ENCODE measurements at regions not wholly inside any gene's neighbourhood (a gene's known extent, or its start where the extent isn't known, plus 50 kb on each side); places are given as distances from the start of the nearest gene placed in this dataset.

GRCh38 chr7:16344927-16345326 lies 76.4 kb downstream of the CRPPA start:
- Histone ChIP-seq H3K36me3 (replicated peaks) (no peaks in the 10 kb centered on the region), H3K27ac (no peak overlapping the region), H3K4me3 (ENCODE audit: low read depth, low read length) (no peak overlapping the region), H3K27me3 (replicated peaks) (no peaks in the 10 kb centered on the region)
- in situ Hi-C loops (cut with HindIII; ENCODE audit: low pct_ligation_motif_present, low sequenced_read_pairs), result no loop called here
- no peak for TF ChIP-seq CTCF (IDR thresholded peaks at IDR 0.05; ENCODE audit: low read depth, low read length, missing control alignments)
- no peak for DNase-seq

- in situ Hi-C loops (cut with HindIII; ENCODE audit: low pct_ligation_motif_present, low sequenced_read_pairs), result no loop called here
- H3K27me3 ChIP-seq (replicated peaks), result no peaks in the 10 kb centered on the region
- no peak overlapping the region for H3K4me3 ChIP-seq (ENCODE audit: low read depth, low read length)
- H3K27ac ChIP-seq, result no peak overlapping the region
- no peaks in the 10 kb centered on the region for H3K36me3 ChIP-seq (replicated peaks)
- DNase-seq, result no peak
- no peak for TF ChIP-seq CTCF (IDR thresholded peaks at IDR 0.05; ENCODE audit: low read depth, low read length, missing control alignments)
These were observed 77.7 kb downstream of the CRPPA start for GRCh38 chr7:16343612-16344011.

GRCh38 chr7:16338065-16338464 lies 83.3 kb downstream of the CRPPA start:
- Histone ChIP-seq H3K27me3 (replicated peaks) (no peaks in the 10 kb centered on the region), H3K27ac (no peak overlapping the region), H3K36me3 (replicated peaks) (no peaks in the 10 kb centered on the region), H3K4me3 (ENCODE audit: low read depth, low read length) (no peak overlapping the region)
- in situ Hi-C loops (cut with HindIII; ENCODE audit: low pct_ligation_motif_present, low sequenced_read_pairs), result no loop called here
- TF ChIP-seq CTCF (IDR thresholded peaks at IDR 0.05; ENCODE audit: low read depth, low read length, missing control alignments), result no peak
- no peak for DNase-seq

- no peak overlapping the region for H3K27ac ChIP-seq
- no peaks in the 10 kb centered on the region for H3K36me3 ChIP-seq (replicated peaks)
- TF ChIP-seq CTCF (IDR thresholded peaks at IDR 0.05; ENCODE audit: low read depth, low read length, missing control alignments), result no peak
- no peak overlapping the region for H3K4me3 ChIP-seq (ENCODE audit: low read depth, low read length)
- H3K27me3 ChIP-seq (replicated peaks), result no peaks in the 10 kb centered on the region
- in situ Hi-C loops (cut with HindIII; ENCODE audit: low pct_ligation_motif_present, low sequenced_read_pairs), result no loop called here
- no peak for DNase-seq
These were observed 95.2 kb downstream of the CRPPA start for GRCh38 chr7:16326106-16326505.

- no peaks in the 10 kb centered on the region for H3K27me3 ChIP-seq (replicated peaks)
- in situ Hi-C loops (cut with HindIII; ENCODE audit: low pct_ligation_motif_present, low sequenced_read_pairs), result no loop called here
- TF ChIP-seq CTCF (IDR thresholded peaks at IDR 0.05; ENCODE audit: low read depth, low read length, missing control alignments), result no peak
- no peak overlapping the region for H3K27ac ChIP-seq
- DNase-seq, result no peak
- H3K36me3 ChIP-seq (replicated peaks), result no peaks in the 10 kb centered on the region
- no peak overlapping the region for H3K4me3 ChIP-seq (ENCODE audit: low read depth, low read length)
These were observed 98.0 kb downstream of the CRPPA start for GRCh38 chr7:16323313-16323712.

GRCh38 chr7:16320099-16320660 lies 101.2 kb downstream of the CRPPA start:
- no peak for DNase-seq
- in situ Hi-C loops (cut with HindIII; ENCODE audit: low pct_ligation_motif_present, low sequenced_read_pairs), result no loop called here
- no peaks in the 10 kb centered on the region for H3K27me3 ChIP-seq (replicated peaks)
- H3K27ac ChIP-seq, result no peak overlapping the region
- H3K36me3 ChIP-seq (replicated peaks), result no peaks in the 10 kb centered on the region
- H3K4me3 ChIP-seq (ENCODE audit: low read depth, low read length), result no peak overlapping the region
- no peak for TF ChIP-seq CTCF (IDR thresholded peaks at IDR 0.05; ENCODE audit: low read depth, low read length, missing control alignments)
